DOHH2 (cell line): ENCODE measurements at regions not wholly inside any gene's neighbourhood (a gene's known extent, or its start where the extent isn't known, plus 50 kb on each side); places are given as distances from the start of the nearest gene placed in this dataset.

Source experiments
- EZH2phosphoT487 ChIP-seq: fragments of 200-600 bp; sonication (generic); IDR thresholded peaks from 2 replicates; pipeline ENCODE4 v1.6.1; 2017; ENCODE audit warnings: borderline replicate concordance, mild to moderate bottlenecking, antibody characterized with exemption, low read length, moderate library complexity, mixed read lengths
- TF ChIP-seq, protein P1 (sequence below): fragments of 200-600 bp; sonication (generic); IDR thresholded peaks from one replicate; pipeline ENCODE4 v1.5.1; 2014; ENCODE audit warnings: antibody characterized with exemption, mild to moderate bottlenecking, low read depth, low read length; ENCODE audit not compliant: poor library complexity, severe bottlenecking

DNA sequence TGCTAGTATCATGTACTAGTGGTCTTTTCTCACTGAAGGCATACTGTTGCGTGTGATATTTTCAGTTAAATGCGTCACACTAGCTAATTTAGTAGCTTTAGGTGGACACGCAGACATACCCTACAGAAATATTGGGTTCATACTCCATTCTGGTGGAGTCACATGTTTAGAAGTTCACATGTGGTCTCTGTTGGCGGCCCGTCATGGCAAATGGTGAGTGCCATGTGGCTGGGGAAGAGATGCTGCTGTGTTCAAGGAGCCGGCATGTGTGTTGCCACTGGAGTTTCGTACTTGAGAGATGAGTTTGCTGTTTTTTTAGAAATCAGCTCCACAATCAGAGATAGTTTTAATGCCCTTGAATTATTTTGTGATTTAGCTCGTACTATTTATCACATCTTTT lies 454.6 kb downstream of the PCNX1 start:
- TF ChIP-seq, protein P1, sequence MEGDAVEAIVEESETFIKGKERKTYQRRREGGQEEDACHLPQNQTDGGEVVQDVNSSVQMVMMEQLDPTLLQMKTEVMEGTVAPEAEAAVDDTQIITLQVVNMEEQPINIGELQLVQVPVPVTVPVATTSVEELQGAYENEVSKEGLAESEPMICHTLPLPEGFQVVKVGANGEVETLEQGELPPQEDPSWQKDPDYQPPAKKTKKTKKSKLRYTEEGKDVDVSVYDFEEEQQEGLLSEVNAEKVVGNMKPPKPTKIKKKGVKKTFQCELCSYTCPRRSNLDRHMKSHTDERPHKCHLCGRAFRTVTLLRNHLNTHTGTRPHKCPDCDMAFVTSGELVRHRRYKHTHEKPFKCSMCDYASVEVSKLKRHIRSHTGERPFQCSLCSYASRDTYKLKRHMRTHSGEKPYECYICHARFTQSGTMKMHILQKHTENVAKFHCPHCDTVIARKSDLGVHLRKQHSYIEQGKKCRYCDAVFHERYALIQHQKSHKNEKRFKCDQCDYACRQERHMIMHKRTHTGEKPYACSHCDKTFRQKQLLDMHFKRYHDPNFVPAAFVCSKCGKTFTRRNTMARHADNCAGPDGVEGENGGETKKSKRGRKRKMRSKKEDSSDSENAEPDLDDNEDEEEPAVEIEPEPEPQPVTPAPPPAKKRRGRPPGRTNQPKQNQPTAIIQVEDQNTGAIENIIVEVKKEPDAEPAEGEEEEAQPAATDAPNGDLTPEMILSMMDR = no peak
- TF ChIP-seq EZH2phosphoT487 = no peak
